B cell (primary cell): ENCODE measurements at regions not wholly inside any gene's neighbourhood (a gene's known extent, or its start where the extent isn't known, plus 50 kb on each side); places are given as distances from the start of the nearest gene placed in this dataset.

Experiments
- ATAC-seq: fragments of 200-7000 bp; cut with Tn5 transposase; one replicate; pipeline ENCODE4 v1.10.0; 2021; ENCODE audit warnings: low read depth, mild to moderate bottlenecking, moderate number of reproducible peaks, moderate library complexity
- CTCF ChIA-PET: fragments of 350-600 bp; sonication (Branson Sonifier 250); formaldehyde crosslinking; loops from one replicate; lab custom pipeline; 2021; ENCODE audit warnings: antibody characterized with exemption, inconsistent platforms; lab: Charles Lee
- POLR2A ChIA-PET: fragments of 350-600 bp; sonication (Branson Sonifier 250); formaldehyde crosslinking; loops from one replicate; lab custom pipeline; 2021; ENCODE audit warnings: antibody characterized with exemption; lab: Charles Lee
- DNase-seq: peaks from one replicate; pipeline ENCODE4 v3.0.0; 2013
- H2AFZ ChIP-seq: 2 replicates; pipeline ENCODE4 v1.6.1; 2012; ENCODE audit warnings: mild to moderate bottlenecking, low read depth, low read length; ENCODE audit not compliant: insufficient read depth, poor library complexity, severe bottlenecking
- H3K27ac ChIP-seq, 2 donors: 1 replicate in 1 of 2; 2 replicates in 1 of 2; pipeline ENCODE4 v1.5.1; 2012 to 2013; ENCODE audit warnings: low read length in 2 of 2, mild to moderate bottlenecking in 2 of 2, moderate library complexity in 1 of 2
- H3K27me3 ChIP-seq, 4 experiments: fragments of 200-600 bp in 1 of 4; sonication (generic) in 1 of 4; replicated peaks in 1 of 4; 1 replicate in 2 of 4; 2 replicates in 2 of 4; pipeline versions ENCODE4 v1.6.1 to v1.7.0; 2013 to 2016; ENCODE audit warnings: low read length in 3 of 4, mild to moderate bottlenecking in 2 of 4, mixed read lengths in 1 of 4, moderate library complexity in 1 of 4; ENCODE audit not compliant: insufficient read depth in 4 of 4, control insufficient read depth in 3 of 4; ENCODE audit errors: control extremely low read depth in 1 of 4
- H3K36me3 ChIP-seq, 2 experiments: replicated peaks in 1 of 2; 1 replicate in 1 of 2; 2 replicates in 1 of 2; pipeline versions ENCODE4 v1.6.1 to v1.7.1; 2013; ENCODE audit warnings: low read length in 1 of 2; ENCODE audit not compliant: insufficient read depth in 2 of 2, control insufficient read depth in 1 of 2; ENCODE audit errors: control extremely low read depth in 1 of 2, extremely low read depth in 1 of 2
- H3K4me1 ChIP-seq, 2 donors: fragments of 200-600 bp in 1 of 2; sonication (generic) in 1 of 2; 1 replicate in 1 of 2; 2 replicates in 1 of 2; pipeline versions ENCODE4 v1.5.1 to v1.6.1; 2013 to 2017; ENCODE audit warnings: low read length in 2 of 2; ENCODE audit not compliant: control insufficient read depth in 2 of 2, insufficient read depth in 2 of 2
- H3K4me2 ChIP-seq: replicated peaks from 2 replicates; pipeline ENCODE3; 2012; ENCODE audit warnings: mild to moderate bottlenecking, low read depth, low read length; ENCODE audit not compliant: poor library complexity, severe bottlenecking
- H3K4me3 ChIP-seq, 5 experiments: fragments of 200-600 bp in 1 of 5; sonication (generic) in 1 of 5; 1 replicate in 3 of 5; 2 replicates in 2 of 5; pipeline versions ENCODE4 v1.5.1 to v1.7.0; 2011 to 2016; ENCODE audit warnings: low read length in 4 of 5, mild to moderate bottlenecking in 4 of 5, low read depth in 2 of 5, control low read depth in 1 of 5, moderate library complexity in 1 of 5; ENCODE audit not compliant: insufficient read depth in 1 of 5; ENCODE audit errors: control extremely low read depth in 1 of 5, extremely low read depth in 1 of 5
- H3K79me2 ChIP-seq: fragments of 200-600 bp; sonication (generic); one replicate; pipeline ENCODE4 v1.6.0; 2016; ENCODE audit warnings: low read length; ENCODE audit not compliant: control insufficient read depth, insufficient read depth
- H3K9ac ChIP-seq: fragments of 200-600 bp; sonication (generic); 2 replicates; pipeline ENCODE4 v1.6.1; 2017; ENCODE audit warnings: mild to moderate bottlenecking, low read length, moderate library complexity
- H3K9me3 ChIP-seq, 3 donors: one replicate each; pipeline versions ENCODE4 v1.6.1 to v1.7.1; 2013; ENCODE audit warnings: low read length in 2 of 3; ENCODE audit not compliant: control insufficient read depth in 2 of 3, insufficient read depth in 1 of 3; ENCODE audit errors: control extremely low read depth in 1 of 3
- H4K20me1 ChIP-seq: 2 replicates; pipeline ENCODE4 v1.6.0; 2012; ENCODE audit warnings: mild to moderate bottlenecking, low read length; ENCODE audit not compliant: insufficient read depth, control insufficient read depth, poor library complexity, severe bottlenecking
- H3K27ac Mint-ChIP-seq: one replicate; pipeline ENCODE4 v1.8.0; 2021; ENCODE audit warnings: mixed read lengths
- H3K27me3 Mint-ChIP-seq: one replicate; pipeline ENCODE4 v1.8.0; 2021; ENCODE audit warnings: mixed read lengths
- H3K4me1 Mint-ChIP-seq: one replicate; pipeline ENCODE4 v1.8.0; 2021; ENCODE audit warnings: mixed read lengths
- H3K4me3 Mint-ChIP-seq: one replicate; pipeline ENCODE4 v1.8.0; 2021; ENCODE audit warnings: mixed read lengths
- H3K9me3 Mint-ChIP-seq: one replicate; pipeline ENCODE4 v1.8.0; 2022; ENCODE audit warnings: mixed read lengths; ENCODE audit not compliant: insufficient read depth
- EZH2 ChIP-seq: IDR thresholded peaks from 2 replicates; pipeline ENCODE4 v1.6.1; 2012; ENCODE audit warnings: borderline replicate concordance, low read depth, mild to moderate bottlenecking, moderate library complexity, low read length; ENCODE audit not compliant: insufficient read depth, poor library complexity, severe bottlenecking
- WGBS: methylation state at CpG from one replicate; pipeline ENCODE4 v1.1.5; 2013; ENCODE audit warnings: missing lambda C conversion rate; ENCODE audit not compliant: insufficient coverage; 5-methylcytosine and 5-hydroxymethylcytosine counted together
- intact Hi-C: fragments of 100-400 bp; cut with micrococcal nuclease; formaldehyde crosslinking; loops from one replicate; pipeline ENCODE4 v1.10.0; 2022
- TF ChIP-seq, protein P1 (sequence below): fragments of 200-600 bp; IDR thresholded peaks from one replicate; pipeline ENCODE4 v1.8.0; 2022; ENCODE audit warnings: antibody characterized with exemption, mild to moderate bottlenecking

- DNase-seq (no peak), ATAC-seq (no peak)
- Histone ChIP-seq H3K4me1 (no peaks in the 10 kb centered on the region), H3K9ac (no peak overlapping the region), H4K20me1 (no peaks in the 10 kb centered on the region), H3K9me3 (no peaks in the 10 kb centered on the region), H2AFZ (no peak overlapping the region), H3K27me3 (no peaks in the 10 kb centered on the region), H3K27ac (no peak overlapping the region), H3K4me3 (no peak overlapping the region), H3K79me2 (no peaks in the 10 kb centered on the region), H3K4me2 (no peak overlapping the region), H3K36me3 (no peaks in the 10 kb centered on the region)
- ChIA-PET CTCF (no interaction called here), POLR2A (no interaction called here)
- intact Hi-C loops, result no loop called here
- 77% methylated on average over 4 of the region's 4 CpGs for WGBS
- Mint-ChIP-seq H3K4me3 (no peak overlapping the region), H3K27ac (no peak overlapping the region), H3K9me3 (no peaks in the 10 kb centered on the region), H3K27me3 (peaks cover 3% of the 10 kb centered on the region), H3K4me1 (no peaks in the 10 kb centered on the region)
- no peak for TF ChIP-seq EZH2
- TF ChIP-seq, protein P1, sequence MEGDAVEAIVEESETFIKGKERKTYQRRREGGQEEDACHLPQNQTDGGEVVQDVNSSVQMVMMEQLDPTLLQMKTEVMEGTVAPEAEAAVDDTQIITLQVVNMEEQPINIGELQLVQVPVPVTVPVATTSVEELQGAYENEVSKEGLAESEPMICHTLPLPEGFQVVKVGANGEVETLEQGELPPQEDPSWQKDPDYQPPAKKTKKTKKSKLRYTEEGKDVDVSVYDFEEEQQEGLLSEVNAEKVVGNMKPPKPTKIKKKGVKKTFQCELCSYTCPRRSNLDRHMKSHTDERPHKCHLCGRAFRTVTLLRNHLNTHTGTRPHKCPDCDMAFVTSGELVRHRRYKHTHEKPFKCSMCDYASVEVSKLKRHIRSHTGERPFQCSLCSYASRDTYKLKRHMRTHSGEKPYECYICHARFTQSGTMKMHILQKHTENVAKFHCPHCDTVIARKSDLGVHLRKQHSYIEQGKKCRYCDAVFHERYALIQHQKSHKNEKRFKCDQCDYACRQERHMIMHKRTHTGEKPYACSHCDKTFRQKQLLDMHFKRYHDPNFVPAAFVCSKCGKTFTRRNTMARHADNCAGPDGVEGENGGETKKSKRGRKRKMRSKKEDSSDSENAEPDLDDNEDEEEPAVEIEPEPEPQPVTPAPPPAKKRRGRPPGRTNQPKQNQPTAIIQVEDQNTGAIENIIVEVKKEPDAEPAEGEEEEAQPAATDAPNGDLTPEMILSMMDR, result no peak
Measured at GRCh38 chr6:160804639-160805038, 102.6 kb downstream of the PLG start.

DNA sequence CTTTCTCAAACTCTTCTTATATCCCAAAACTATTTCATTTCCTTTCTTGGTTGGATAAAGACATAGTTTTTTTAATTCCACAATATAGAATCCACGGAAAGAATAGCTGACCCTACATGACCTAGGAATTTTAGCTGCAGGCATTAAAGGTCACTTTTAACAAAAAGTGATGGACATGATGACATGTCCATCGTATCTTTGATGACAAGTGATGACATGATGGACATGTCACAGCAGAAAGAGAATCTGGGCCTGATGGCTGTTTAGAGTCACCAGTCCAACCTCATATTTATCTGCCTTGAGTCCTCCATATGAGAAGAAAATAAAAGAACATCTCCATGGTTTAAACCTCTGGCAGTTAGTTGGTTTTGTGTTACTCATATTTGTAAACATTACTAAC lies 106.2 kb downstream of the PLG start:
- no peak overlapping the region for H3K27ac Mint-ChIP-seq
- 83% methylated on average over 1 of the region's 2 CpGs for WGBS
- POLR2A ChIA-PET, result no interaction called here

More for the DNA sequence above, 106.2 kb downstream of the PLG start:
- no peaks in the 10 kb centered on the region for H3K9me3 Mint-ChIP-seq
- Histone ChIP-seq H3K27me3 (no peaks in the 10 kb centered on the region), H3K79me2 (no peaks in the 10 kb centered on the region), H3K27ac (no peak overlapping the region), H2AFZ (no peak overlapping the region), H3K9me3 (no peaks in the 10 kb centered on the region), H3K4me1 (no peaks in the 10 kb centered on the region), H3K4me3 (no peak overlapping the region), H4K20me1 (no peaks in the 10 kb centered on the region), H3K9ac (no peak overlapping the region), H3K4me2 (no peak overlapping the region), H3K36me3 (no peaks in the 10 kb centered on the region)
- CTCF ChIA-PET, result no interaction called here
- intact Hi-C loops, result no loop called here
- peaks cover 3% of the 10 kb centered on the region for H3K27me3 Mint-ChIP-seq
- TF ChIP-seq, protein P1, result no peak
- no peak for TF ChIP-seq EZH2
- DNase-seq, result no peak
- no peaks in the 10 kb centered on the region for H3K4me1 Mint-ChIP-seq
- H3K4me3 Mint-ChIP-seq, result no peak overlapping the region
- no peak for ATAC-seq
